Omental fat pad (tissue), 3 donors: ENCODE measurements at regions not wholly inside any gene's neighbourhood (a gene's known extent, or its start where the extent isn't known, plus 50 kb on each side); places are given as distances from the start of the nearest gene placed in this dataset.

Source experiments
- ATAC-seq: fragments of 150-250 bp; one replicate; pipeline ENCODE4 v1.9.1; 2016; ENCODE audit warnings: mild to moderate bottlenecking, moderate library complexity; ENCODE audit not compliant: low FRiP score
- DNase-seq: peaks from one replicate; pipeline ENCODE4 v3.0.0-alpha.2; 2019; ENCODE audit warnings: low spot score
- TF ChIP-seq, protein P1 (sequence below), 3 donors: fragments of 450-650 bp; IDR thresholded peaks; one replicate each; pipeline ENCODE4 v1.5.1; 2016 to 2017; ENCODE audit warnings: antibody characterized with exemption in 3 of 3, mild to moderate bottlenecking in 3 of 3, moderate library complexity in 2 of 3

DNA sequence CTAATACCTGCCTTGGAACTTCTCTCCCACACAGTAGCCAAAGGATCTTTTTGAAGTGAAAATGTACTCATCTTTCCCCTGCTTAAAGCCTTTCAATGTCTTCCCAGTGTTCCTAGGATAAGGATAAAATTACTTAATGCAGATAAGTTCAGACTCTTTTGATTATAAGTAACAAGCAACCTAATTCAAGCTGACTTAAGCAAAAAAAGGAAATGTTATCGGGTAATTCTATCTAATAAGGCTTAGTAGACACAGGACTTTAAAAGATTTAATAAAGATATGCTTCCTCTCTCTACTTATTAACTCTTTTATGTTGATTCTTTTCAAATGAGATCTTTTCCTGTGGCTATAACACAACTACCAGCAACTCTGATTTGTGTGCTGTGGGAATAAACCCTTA lies 284.2 kb downstream of the OXSM start:
- ATAC-seq = no peak
- TF ChIP-seq, protein P1, sequence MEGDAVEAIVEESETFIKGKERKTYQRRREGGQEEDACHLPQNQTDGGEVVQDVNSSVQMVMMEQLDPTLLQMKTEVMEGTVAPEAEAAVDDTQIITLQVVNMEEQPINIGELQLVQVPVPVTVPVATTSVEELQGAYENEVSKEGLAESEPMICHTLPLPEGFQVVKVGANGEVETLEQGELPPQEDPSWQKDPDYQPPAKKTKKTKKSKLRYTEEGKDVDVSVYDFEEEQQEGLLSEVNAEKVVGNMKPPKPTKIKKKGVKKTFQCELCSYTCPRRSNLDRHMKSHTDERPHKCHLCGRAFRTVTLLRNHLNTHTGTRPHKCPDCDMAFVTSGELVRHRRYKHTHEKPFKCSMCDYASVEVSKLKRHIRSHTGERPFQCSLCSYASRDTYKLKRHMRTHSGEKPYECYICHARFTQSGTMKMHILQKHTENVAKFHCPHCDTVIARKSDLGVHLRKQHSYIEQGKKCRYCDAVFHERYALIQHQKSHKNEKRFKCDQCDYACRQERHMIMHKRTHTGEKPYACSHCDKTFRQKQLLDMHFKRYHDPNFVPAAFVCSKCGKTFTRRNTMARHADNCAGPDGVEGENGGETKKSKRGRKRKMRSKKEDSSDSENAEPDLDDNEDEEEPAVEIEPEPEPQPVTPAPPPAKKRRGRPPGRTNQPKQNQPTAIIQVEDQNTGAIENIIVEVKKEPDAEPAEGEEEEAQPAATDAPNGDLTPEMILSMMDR (IDR thresholded peaks at IDR 0.05) = no peak
- no peak for DNase-seq

DNA sequence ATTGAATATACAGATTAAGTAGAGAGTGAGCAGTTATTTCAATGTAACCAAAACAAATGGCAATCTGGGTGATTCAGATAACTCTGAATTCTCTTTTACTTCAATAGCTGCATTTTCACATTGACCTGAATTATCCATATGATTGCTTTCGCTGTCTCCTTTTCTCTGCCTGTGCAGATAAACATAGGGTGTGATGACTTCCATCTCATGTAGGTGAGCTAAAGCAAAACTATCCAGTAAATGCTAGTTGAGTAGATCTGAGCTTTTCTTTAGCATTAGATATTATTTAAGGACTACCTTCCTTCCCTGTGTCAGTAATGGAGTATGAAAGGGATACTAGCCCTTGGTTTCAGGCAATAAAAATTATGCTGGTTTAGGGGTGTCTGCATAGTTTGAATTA lies 288.6 kb downstream of the OXSM start:
- no peak for ATAC-seq
- DNase-seq = no peak
- TF ChIP-seq, protein P1 (IDR thresholded peaks at IDR 0.05) = no peak

DNA sequence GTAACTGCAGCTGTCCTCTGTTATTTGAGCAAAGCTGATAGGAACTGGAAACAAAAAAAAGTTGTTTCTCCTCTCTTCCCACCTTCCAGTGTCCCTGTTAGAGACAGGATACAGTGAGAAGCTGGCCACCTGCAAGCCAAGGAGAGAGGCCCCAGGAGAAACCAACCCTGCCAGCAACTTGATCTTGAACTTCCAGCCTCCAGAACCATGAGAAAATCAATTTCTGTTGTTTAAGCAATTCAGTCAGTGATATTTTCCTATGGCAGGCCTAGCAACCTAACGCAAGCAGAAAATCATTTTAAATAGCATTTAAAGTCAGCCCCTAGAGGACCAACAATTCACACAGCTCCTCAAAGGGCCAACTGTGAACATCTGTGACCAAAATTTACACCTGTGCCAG lies 291.3 kb downstream of the OXSM start:
- ATAC-seq (no peak), DNase-seq (no peak)
- TF ChIP-seq, protein P1 (IDR thresholded peaks at IDR 0.05) = no peak

DNA sequence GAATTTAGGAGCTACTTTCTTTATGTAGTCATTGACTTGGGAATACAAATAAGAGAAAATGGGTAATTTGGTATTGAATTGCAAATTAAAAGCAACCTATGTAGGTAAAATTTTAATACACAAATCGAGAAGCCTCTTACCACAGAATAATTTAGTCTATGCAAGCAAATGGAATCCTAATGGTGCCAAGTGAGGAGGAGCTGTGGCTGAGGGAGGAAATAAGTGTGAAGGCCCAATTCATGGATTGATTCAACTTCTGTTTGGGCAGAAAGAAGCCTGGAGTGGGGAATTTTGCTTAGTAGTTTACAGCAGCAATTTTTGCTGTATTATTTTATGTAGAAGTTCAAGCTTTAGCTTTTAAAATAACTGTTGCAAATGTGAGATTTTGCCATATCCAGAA lies 291.9 kb downstream of the OXSM start:
- DNase-seq = no peak
- TF ChIP-seq, protein P1 (IDR thresholded peaks at IDR 0.05) = no peak
- ATAC-seq = no peak

DNA sequence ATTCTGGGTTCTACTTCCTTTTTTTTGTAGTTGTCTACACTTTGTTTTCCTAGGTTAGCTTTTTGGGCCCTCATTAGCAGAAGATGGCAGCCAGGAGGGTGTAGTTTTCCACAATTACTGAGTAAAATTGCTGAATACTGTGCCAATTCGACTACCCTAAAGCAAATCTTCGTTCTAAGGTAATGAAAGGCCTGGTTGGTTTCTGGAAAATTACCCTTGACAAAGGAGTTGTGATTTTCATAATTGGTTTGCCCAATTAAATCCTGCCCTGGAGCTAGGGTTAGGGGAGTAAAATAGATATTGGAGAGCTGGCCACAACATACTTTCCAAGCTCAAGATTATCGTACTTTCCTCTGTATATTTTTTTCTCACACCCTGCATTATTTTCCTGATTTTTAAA lies 293.0 kb downstream of the OXSM start:
- TF ChIP-seq, protein P1 (IDR thresholded peaks at IDR 0.05) = no peak
- DNase-seq (no peak), ATAC-seq (no peak)

DNA sequence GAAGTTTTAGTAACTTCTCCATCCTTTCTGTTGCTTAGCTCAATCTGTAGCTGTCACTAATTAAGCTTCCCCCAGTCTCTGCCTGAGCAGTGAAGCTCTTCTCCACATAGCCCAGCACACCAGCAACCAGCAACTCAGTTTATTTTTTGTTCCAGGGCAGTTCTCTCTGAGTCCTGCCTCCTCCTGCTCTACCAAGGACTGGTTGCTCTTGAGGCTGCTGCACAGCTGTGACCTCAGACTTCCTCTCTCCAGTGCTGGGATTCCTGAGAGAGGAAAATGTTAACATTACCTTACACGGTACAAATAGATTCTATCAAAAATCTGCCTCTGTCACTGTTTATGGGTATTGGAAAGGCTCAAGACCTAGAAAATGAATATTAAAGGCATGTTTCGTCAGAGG lies 294.7 kb downstream of the OXSM start:
- ATAC-seq (no peak), DNase-seq (no peak)
- TF ChIP-seq, protein P1 (IDR thresholded peaks at IDR 0.05) = no peak

DNA sequence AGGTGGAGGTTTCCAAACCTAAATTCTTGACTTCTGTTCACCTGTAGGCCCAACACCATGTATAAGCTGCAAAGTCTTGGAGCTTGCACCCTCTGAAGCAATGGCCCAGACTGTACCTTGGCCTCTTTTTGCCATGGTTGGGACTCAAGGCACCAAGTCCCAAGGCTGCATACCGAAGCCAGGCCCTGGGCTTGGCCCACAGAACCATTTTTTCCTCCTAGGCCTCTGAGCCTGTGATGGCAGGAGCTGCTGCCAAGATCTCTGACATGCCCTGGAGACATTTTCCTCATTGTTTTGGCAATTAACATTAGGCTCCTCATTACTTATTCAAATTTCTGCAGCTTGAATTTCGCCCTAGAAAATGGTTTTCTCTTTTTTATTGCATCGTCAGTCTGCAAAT lies 297.9 kb downstream of the OXSM start:
- ATAC-seq (no peak), DNase-seq (no peak)
- TF ChIP-seq, protein P1 (IDR thresholded peaks at IDR 0.05) = no peak
